H7 (cell line): ENCODE measurements at regions not wholly inside any gene's neighbourhood (a gene's known extent, or its start where the extent isn't known, plus 50 kb on each side); places are given as distances from the start of the nearest gene placed in this dataset.

ENCODE experiments used
- DNase-seq: peaks from one replicate; pipeline ENCODE4 v3.0.0; 2012
- H3K27me3 ChIP-seq: 2 replicates; pipeline ENCODE4 v1.6.0; 2011; ENCODE audit warnings: mild to moderate bottlenecking, low read length; ENCODE audit not compliant: control insufficient read depth, insufficient read depth
- H3K36me3 ChIP-seq: replicated peaks from 2 replicates; pipeline ENCODE4 v1.5.1; 2011; ENCODE audit warnings: low read length; ENCODE audit not compliant: control insufficient read depth, insufficient read depth
- H3K4me3 ChIP-seq: 2 replicates; pipeline ENCODE4 v1.5.1; 2011; ENCODE audit warnings: low read depth, mild to moderate bottlenecking, control low read depth, low read length, moderate library complexity; ENCODE audit not compliant: insufficient read depth

DNA sequence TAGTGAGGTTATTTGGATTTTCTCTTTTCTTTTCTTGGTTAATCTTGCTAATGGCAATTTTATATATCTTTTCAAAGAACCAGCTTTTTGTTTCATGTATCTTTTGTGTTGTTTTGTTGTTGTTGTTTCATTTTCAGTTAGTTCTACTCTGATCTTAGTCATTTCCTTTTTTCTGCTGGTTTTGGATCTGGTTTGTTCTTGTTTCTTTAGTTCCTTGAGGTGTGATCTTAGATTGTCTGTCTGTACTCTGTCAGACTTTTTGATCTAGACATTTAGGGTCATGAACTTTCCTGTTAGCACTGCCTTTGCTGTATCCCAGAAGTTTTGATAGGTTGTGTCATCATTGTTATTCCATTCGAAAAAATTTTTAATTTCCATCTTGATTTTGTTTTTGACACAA, 399.7 kb downstream of the TLE1 start:
- DNase-seq = no peak
- Histone ChIP-seq H3K27me3 (no peaks in the 10 kb centered on the region), H3K4me3 (no peak overlapping the region), H3K36me3 (no peaks in the 10 kb centered on the region)

DNA sequence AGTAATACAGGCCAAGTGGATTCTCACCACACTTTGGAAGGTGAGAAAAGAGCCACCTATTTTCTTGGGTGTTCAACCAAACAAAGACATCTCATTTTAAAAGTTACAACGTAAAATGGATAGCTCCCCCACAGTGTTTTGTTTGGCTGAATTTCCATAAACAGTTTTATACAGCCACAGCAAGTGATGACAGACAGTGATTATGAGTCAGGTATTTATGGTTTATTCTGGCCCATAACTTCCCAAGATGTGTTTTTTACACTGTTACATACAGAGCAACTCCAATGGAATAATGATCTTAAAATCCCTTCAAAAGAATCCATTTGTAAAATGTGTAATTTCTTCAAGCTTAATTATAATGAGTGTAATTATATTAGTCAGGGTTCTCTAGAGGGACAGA, 421.3 kb downstream of the TLE1 start:
- Histone ChIP-seq H3K4me3 (no peak overlapping the region), H3K27me3 (no peaks in the 10 kb centered on the region)
- DNase-seq = no peak

DNA sequence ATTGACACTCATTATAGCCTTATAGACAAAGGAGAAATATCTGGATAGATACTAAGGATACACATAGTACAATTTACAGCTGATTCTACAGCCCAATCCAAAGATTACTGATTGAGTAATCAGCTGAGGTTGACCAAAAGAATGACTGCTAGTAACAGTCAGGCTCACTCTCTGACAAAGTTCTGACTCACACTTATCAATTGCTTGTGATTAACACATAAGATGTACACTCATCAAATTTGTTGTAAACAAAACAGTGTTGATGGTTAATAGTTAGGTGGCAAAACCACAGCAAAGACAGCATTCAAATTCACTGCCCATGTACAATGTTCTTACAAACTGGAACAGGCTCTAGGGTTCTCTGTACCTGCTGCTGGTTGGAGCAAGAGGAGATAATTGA, 422.7 kb downstream of the TLE1 start:
- H3K4me3 ChIP-seq = no peak overlapping the region
- DNase-seq = no peak
- no peaks in the 10 kb centered on the region for H3K27me3 ChIP-seq
- no peaks in the 10 kb centered on the region for H3K36me3 ChIP-seq

More for the DNA sequence above, 421.3 kb downstream of the TLE1 start:
- H3K36me3 ChIP-seq = no peaks in the 10 kb centered on the region

GRCh38 chr9:81266086-81266485, 423.3 kb downstream of the TLE1 start:
- DNase-seq = no peak
- no peaks in the 10 kb centered on the region for H3K36me3 ChIP-seq
- no peak overlapping the region for H3K4me3 ChIP-seq
- no peaks in the 10 kb centered on the region for H3K27me3 ChIP-seq

DNA sequence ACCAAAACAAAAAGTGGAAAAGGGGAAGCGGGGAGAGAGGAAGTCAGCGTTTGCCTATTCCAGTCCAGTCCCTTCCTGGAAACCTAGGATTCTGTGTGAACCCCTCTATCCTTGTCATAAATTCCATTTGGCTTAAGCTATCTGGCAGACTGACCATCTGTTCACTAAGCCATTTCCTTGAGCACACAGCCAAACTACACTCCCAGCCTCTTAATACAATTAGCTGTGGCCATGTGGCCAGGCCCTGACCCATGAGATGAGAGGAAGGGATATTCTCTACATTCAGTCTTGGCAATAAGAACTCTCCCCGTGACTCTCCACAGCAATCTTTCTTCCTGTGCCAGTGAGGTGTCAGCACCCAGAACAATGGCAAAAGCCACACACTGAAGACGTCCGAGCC, 424.8 kb downstream of the TLE1 start:
- Histone ChIP-seq H3K27me3 (no peaks in the 10 kb centered on the region), H3K4me3 (no peak overlapping the region), H3K36me3 (no peaks in the 10 kb centered on the region)
- no peak for DNase-seq

DNA sequence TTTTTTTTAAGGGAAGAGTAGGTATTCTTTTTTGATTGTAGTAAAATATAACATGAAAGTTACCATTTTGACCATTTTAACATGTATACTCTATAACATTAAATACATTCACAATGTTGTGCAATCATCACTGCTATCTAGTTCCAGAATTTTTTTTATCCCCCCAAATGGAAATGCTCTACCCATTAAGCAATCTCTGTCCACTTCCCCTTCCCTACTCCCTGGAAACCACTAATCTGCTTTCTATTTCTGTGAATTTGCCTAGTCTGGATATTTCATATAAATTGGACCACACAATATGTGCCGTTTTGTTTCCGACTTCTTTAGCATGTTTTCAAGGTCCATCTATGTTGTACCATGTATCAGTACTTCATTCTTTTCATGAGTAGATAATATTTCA, 429.5 kb downstream of the TLE1 start:
- no peaks in the 10 kb centered on the region for H3K36me3 ChIP-seq
- H3K4me3 ChIP-seq = no peak overlapping the region
- H3K27me3 ChIP-seq = no peaks in the 10 kb centered on the region
- DNase-seq = no peak

DNA sequence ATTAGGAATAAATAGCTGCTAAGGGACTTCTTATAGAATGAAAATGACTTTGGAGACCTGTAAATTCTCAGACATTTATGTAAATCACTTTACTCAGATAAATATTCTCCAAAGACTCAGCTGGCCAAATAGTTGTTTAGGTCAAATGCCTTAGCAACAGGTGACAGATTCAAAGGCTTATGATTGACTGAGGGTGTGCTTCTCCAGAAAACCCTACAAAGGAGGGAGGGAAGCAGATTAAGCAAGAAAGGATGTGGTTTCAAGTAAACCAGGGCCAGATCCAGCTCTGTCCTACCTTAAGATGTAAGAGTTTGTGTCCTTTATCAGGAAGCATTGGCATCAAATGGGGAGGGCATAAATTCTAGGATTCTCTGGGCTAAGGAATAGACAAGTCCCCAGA, 433.0 kb downstream of the TLE1 start:
- no peaks in the 10 kb centered on the region for H3K27me3 ChIP-seq
- no peaks in the 10 kb centered on the region for H3K36me3 ChIP-seq
- no peak for DNase-seq
- no peak overlapping the region for H3K4me3 ChIP-seq

- Histone ChIP-seq H3K4me3 (no peak overlapping the region), H3K36me3 (no peaks in the 10 kb centered on the region), H3K27me3 (no peaks in the 10 kb centered on the region)
- DNase-seq = no peak
Observed at GRCh38 chr9:81250606-81251005, 438.7 kb downstream of the TLE1 start.

GRCh38 chr9:81250041-81250440, 439.3 kb downstream of the TLE1 start:
- Histone ChIP-seq H3K36me3 (no peaks in the 10 kb centered on the region), H3K4me3 (no peak overlapping the region), H3K27me3 (no peaks in the 10 kb centered on the region)
- no peak for DNase-seq

GRCh38 chr9:81245254-81245956, 443.9 kb downstream of the TLE1 start:
- Histone ChIP-seq H3K4me3 (no peak overlapping the region), H3K36me3 (no peaks in the 10 kb centered on the region), H3K27me3 (no peaks in the 10 kb centered on the region)
- DNase-seq = no peak

- no peak overlapping the region for H3K4me3 ChIP-seq
- H3K36me3 ChIP-seq = no peaks in the 10 kb centered on the region
- no peak for DNase-seq
- H3K27me3 ChIP-seq = no peaks in the 10 kb centered on the region
Observed at GRCh38 chr9:81244631-81245030, 444.7 kb downstream of the TLE1 start.

- Histone ChIP-seq H3K36me3 (no peaks in the 10 kb centered on the region), H3K27me3 (no peaks in the 10 kb centered on the region), H3K4me3 (no peak overlapping the region)
- DNase-seq = no peak
Observed at GRCh38 chr9:81242866-81243265, 446.5 kb downstream of the TLE1 start.

DNA sequence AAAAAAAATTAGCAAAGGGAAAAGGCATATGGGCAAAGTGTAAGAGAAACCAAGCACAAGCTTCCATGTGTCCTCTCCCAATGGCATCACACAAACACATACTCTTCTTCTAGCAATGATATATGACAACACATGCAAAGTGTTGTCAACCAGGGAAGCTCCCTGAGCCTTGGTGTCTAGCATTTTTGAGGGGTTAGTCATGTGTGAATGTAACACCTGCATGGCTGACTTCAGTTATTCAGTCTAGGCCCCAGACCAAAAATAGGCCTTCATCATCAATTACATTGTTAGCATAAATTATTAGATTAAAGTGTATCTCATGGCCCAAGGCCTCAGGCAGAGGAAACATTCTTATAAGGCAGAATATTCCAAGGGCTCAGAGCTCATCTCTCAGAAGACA, 450.0 kb downstream of the TLE1 start:
- Histone ChIP-seq H3K36me3 (no peaks in the 10 kb centered on the region), H3K4me3 (no peak overlapping the region), H3K27me3 (no peaks in the 10 kb centered on the region)
- DNase-seq = no peak

GRCh38 chr9:81237565-81238231, 451.6 kb downstream of the TLE1 start:
- no peak for DNase-seq
- H3K27me3 ChIP-seq = no peaks in the 10 kb centered on the region
- no peaks in the 10 kb centered on the region for H3K36me3 ChIP-seq
- no peak overlapping the region for H3K4me3 ChIP-seq

DNA sequence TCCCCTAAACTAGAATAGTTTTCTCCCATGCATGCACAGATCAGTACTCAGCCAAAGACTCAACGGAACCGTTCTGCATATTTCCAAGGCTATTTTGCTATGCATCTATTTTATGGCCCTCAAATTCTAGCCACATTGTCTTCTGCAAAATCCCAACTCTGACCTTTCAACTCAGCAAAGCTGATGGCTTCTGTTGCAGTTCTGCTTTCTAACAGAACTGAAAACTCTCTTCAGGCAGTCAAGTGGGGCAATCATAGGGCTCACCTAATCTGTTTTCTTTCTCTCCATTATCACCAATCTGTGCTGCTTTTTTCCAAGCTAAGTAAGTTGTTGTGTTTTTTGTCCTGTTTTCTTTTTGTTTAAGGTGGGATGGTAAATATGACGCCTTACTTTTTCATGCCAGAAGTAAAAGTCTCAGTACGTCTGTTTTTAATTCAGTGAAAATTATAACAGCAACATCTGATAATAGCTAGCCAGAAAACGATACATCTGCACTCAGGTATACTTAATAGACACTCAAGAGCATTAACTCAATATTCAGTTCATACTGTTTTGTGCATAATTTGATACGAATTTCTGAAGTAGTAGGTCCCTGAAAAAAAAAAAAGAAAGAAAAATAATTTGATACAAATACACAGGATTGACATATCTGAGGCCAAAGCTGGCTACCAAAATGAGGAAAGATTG, 454.3 kb downstream of the TLE1 start:
- no peaks in the 10 kb centered on the region for H3K36me3 ChIP-seq
- H3K4me3 ChIP-seq = no peak overlapping the region
- H3K27me3 ChIP-seq = no peaks in the 10 kb centered on the region
- DNase-seq = no peak
